Activated naive CD8-positive, alpha-beta T cell (primary cell): ENCODE measurements at regions not wholly inside any gene's neighbourhood (a gene's known extent, or its start where the extent isn't known, plus 50 kb on each side); places are given as distances from the start of the nearest gene placed in this dataset.

Source experiments
- H3K27ac Mint-ChIP-seq: one replicate; pipeline ENCODE4 v1.8.0; 2021; ENCODE audit warnings: mixed read lengths
- H3K27me3 Mint-ChIP-seq: one replicate; pipeline ENCODE4 v1.8.0; 2021; ENCODE audit warnings: mixed read lengths
- H3K36me3 Mint-ChIP-seq: one replicate; pipeline ENCODE4 v1.8.0; 2021; ENCODE audit warnings: mixed read lengths
- H3K4me1 Mint-ChIP-seq: one replicate; pipeline ENCODE4 v1.8.0; 2021; ENCODE audit warnings: low read depth, mixed read lengths
- H3K4me3 Mint-ChIP-seq: one replicate; pipeline ENCODE4 v1.8.0; 2021; ENCODE audit warnings: mild to moderate bottlenecking, mixed read lengths
- H3K9me3 Mint-ChIP-seq: one replicate; pipeline ENCODE4 v1.8.0; 2021; ENCODE audit warnings: low read depth, mixed read lengths

GRCh38 chr12:24066865-24067264, 117.4 kb upstream of the SOX5 start:
- no peaks in the 10 kb centered on the region for H3K4me1 Mint-ChIP-seq
- no peaks in the 10 kb centered on the region for H3K36me3 Mint-ChIP-seq
- H3K4me3 Mint-ChIP-seq = no peak overlapping the region
- no peaks in the 10 kb centered on the region for H3K9me3 Mint-ChIP-seq
- H3K27me3 Mint-ChIP-seq = no peaks in the 10 kb centered on the region
- H3K27ac Mint-ChIP-seq = no peak overlapping the region

- Mint-ChIP-seq H3K4me3 (no peak overlapping the region), H3K9me3 (no peaks in the 10 kb centered on the region), H3K36me3 (no peaks in the 10 kb centered on the region), H3K4me1 (no peaks in the 10 kb centered on the region), H3K27me3 (no peaks in the 10 kb centered on the region), H3K27ac (no peak overlapping the region)
These were observed 116.6 kb upstream of the SOX5 start for GRCh38 chr12:24066097-24066496.

GRCh38 chr12:24062642-24063245, 113.3 kb upstream of the SOX5 start:
- H3K4me3 Mint-ChIP-seq = no peak overlapping the region
- no peaks in the 10 kb centered on the region for H3K27me3 Mint-ChIP-seq
- no peaks in the 10 kb centered on the region for H3K4me1 Mint-ChIP-seq
- H3K36me3 Mint-ChIP-seq = no peaks in the 10 kb centered on the region
- no peak overlapping the region for H3K27ac Mint-ChIP-seq
- H3K9me3 Mint-ChIP-seq = no peaks in the 10 kb centered on the region

GRCh38 chr12:24060089-24060488, 110.6 kb upstream of the SOX5 start:
- H3K36me3 Mint-ChIP-seq = no peaks in the 10 kb centered on the region
- no peaks in the 10 kb centered on the region for H3K9me3 Mint-ChIP-seq
- H3K27ac Mint-ChIP-seq = no peak overlapping the region
- H3K4me3 Mint-ChIP-seq = no peak overlapping the region
- no peaks in the 10 kb centered on the region for H3K4me1 Mint-ChIP-seq
- H3K27me3 Mint-ChIP-seq = no peaks in the 10 kb centered on the region

GRCh38 chr12:24057920-24058476, 108.5 kb upstream of the SOX5 start:
- Mint-ChIP-seq H3K27ac (no peak overlapping the region), H3K27me3 (no peaks in the 10 kb centered on the region), H3K4me3 (no peak overlapping the region), H3K4me1 (no peaks in the 10 kb centered on the region), H3K36me3 (no peaks in the 10 kb centered on the region), H3K9me3 (no peaks in the 10 kb centered on the region)

- Mint-ChIP-seq H3K4me3 (no peak overlapping the region), H3K9me3 (peaks cover 3% of the 10 kb centered on the region), H3K27me3 (no peaks in the 10 kb centered on the region), H3K36me3 (no peaks in the 10 kb centered on the region), H3K4me1 (no peaks in the 10 kb centered on the region), H3K27ac (no peak overlapping the region)
These were observed 106.3 kb upstream of the SOX5 start for GRCh38 chr12:24055747-24056146.

GRCh38 chr12:24054416-24054815, 104.9 kb upstream of the SOX5 start:
- H3K4me3 Mint-ChIP-seq = no peak overlapping the region
- H3K36me3 Mint-ChIP-seq = no peaks in the 10 kb centered on the region
- H3K27me3 Mint-ChIP-seq = no peaks in the 10 kb centered on the region
- no peak overlapping the region for H3K27ac Mint-ChIP-seq
- peaks cover 3% of the 10 kb centered on the region for H3K9me3 Mint-ChIP-seq
- no peaks in the 10 kb centered on the region for H3K4me1 Mint-ChIP-seq

GRCh38 chr12:24049728-24050127, 100.3 kb upstream of the SOX5 start:
- no peaks in the 10 kb centered on the region for H3K36me3 Mint-ChIP-seq
- H3K27me3 Mint-ChIP-seq = no peaks in the 10 kb centered on the region
- no peak overlapping the region for H3K27ac Mint-ChIP-seq
- H3K4me3 Mint-ChIP-seq = no peak overlapping the region
- H3K9me3 Mint-ChIP-seq = peaks cover 7% of the 10 kb centered on the region
- no peaks in the 10 kb centered on the region for H3K4me1 Mint-ChIP-seq

- Mint-ChIP-seq H3K4me3 (no peak overlapping the region), H3K27ac (no peak overlapping the region), H3K9me3 (peaks cover 7% of the 10 kb centered on the region), H3K36me3 (no peaks in the 10 kb centered on the region), H3K27me3 (no peaks in the 10 kb centered on the region), H3K4me1 (no peaks in the 10 kb centered on the region)
These were observed 99.6 kb upstream of the SOX5 start for GRCh38 chr12:24049101-24049500.

GRCh38 chr12:24048446-24048845, 99.0 kb upstream of the SOX5 start:
- Mint-ChIP-seq H3K36me3 (no peaks in the 10 kb centered on the region), H3K4me3 (no peak overlapping the region), H3K27ac (no peak overlapping the region), H3K27me3 (no peaks in the 10 kb centered on the region), H3K4me1 (no peaks in the 10 kb centered on the region), H3K9me3 (peaks cover 7% of the 10 kb centered on the region)

GRCh38 chr12:24047326-24047725, 97.9 kb upstream of the SOX5 start:
- Mint-ChIP-seq H3K4me1 (no peaks in the 10 kb centered on the region), H3K27me3 (no peaks in the 10 kb centered on the region), H3K36me3 (no peaks in the 10 kb centered on the region), H3K9me3 (peaks cover 7% of the 10 kb centered on the region), H3K27ac (no peak overlapping the region), H3K4me3 (no peak overlapping the region)

GRCh38 chr12:24045816-24046257, 96.4 kb upstream of the SOX5 start:
- Mint-ChIP-seq H3K27ac (no peak overlapping the region), H3K4me3 (no peak overlapping the region), H3K36me3 (no peaks in the 10 kb centered on the region), H3K9me3 (peaks cover 4% of the 10 kb centered on the region), H3K27me3 (no peaks in the 10 kb centered on the region), H3K4me1 (no peaks in the 10 kb centered on the region)

- Mint-ChIP-seq H3K27me3 (no peaks in the 10 kb centered on the region), H3K36me3 (no peaks in the 10 kb centered on the region), H3K27ac (no peak overlapping the region), H3K4me1 (no peaks in the 10 kb centered on the region), H3K9me3 (peaks cover 4% of the 10 kb centered on the region), H3K4me3 (no peak overlapping the region)
These were observed 95.7 kb upstream of the SOX5 start for GRCh38 chr12:24044941-24045703.

GRCh38 chr12:24042651-24043050, 93.2 kb upstream of the SOX5 start:
- Mint-ChIP-seq H3K36me3 (no peaks in the 10 kb centered on the region), H3K27me3 (no peaks in the 10 kb centered on the region), H3K4me3 (no peak overlapping the region), H3K4me1 (no peaks in the 10 kb centered on the region), H3K27ac (no peak overlapping the region), H3K9me3 (no peaks in the 10 kb centered on the region)

GRCh38 chr12:24039113-24039525, 89.6 kb upstream of the SOX5 start:
- Mint-ChIP-seq H3K9me3 (no peaks in the 10 kb centered on the region), H3K27ac (no peak overlapping the region), H3K4me1 (no peaks in the 10 kb centered on the region), H3K36me3 (no peaks in the 10 kb centered on the region), H3K27me3 (no peaks in the 10 kb centered on the region), H3K4me3 (no peak overlapping the region)
